ENCODE measurements at regions not wholly inside any gene's neighbourhood (a gene's known extent, or its start where the extent isn't known, plus 50 kb on each side); places are given as distances from the start of the nearest gene placed in this dataset.
"Not testable (repeated sequence)": the region's sequence is repeated elsewhere in the genome, so short reads cannot be mapped to it uniquely, and the experiment has no call there.

DNA sequence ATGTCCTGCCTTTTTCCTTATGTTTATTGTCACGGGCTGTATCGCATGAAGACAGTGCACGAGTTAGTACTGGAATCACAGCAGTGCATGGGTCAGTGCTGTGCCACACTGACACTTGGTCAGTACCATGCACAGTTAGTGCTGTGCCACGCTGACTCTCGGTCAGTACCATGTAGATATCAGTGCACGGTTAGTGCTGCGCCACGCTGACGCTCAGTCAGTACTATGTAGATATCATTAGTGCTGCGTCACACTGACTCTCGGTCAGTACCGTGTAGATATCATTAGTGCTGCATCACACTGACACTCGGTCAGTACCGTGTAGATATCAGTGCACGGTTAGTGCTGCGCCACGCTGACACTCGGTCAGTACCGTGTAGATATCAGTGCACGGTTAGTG is 104.1 kb downstream of the NPIPB11 start:
- H3K79me2 ChIP-seq (ENCODE audit: insufficient read depth, low read length); H3K4me3 ChIP-seq (replicated peaks in 1 of 3; ENCODE audit: insufficient read depth in 1 of 3, low read depth in 2 of 3, low read length in 3 of 3); BruUV-seq (replicated peaks); FAIRE-seq; ATAC-seq; DNase-seq (ENCODE audit: low spot score); CTCF ChIA-PET (ENCODE audit: low intra/inter-chr PET ratio, low total read pairs); H3K27me3 ChIP-seq (ENCODE audit: control insufficient read depth in 1 of 2, insufficient read depth in 2 of 2, low read length in 2 of 2); H3K9me3 ChIP-seq (ENCODE audit: low read length); H2AFZ ChIP-seq (ENCODE audit: low read length); H3K36me3 ChIP-seq (replicated peaks in 1 of 2; ENCODE audit: control insufficient read depth in 1 of 2, insufficient read depth in 2 of 2, low read length in 2 of 2); H3K27ac ChIP-seq (ENCODE audit: extremely low read length, insufficient read depth, low read length); POLR2A ChIA-PET; H4K20me1 ChIP-seq (ENCODE audit: insufficient read depth, low read length); H3K4me2 ChIP-seq (ENCODE audit: low read depth, low read length); in situ Hi-C loops (cut with HindIII; ENCODE audit: extremely low pct_ligation_motif_present, low pct_unique_long_range_greater_than_20kb); H3K9ac ChIP-seq (ENCODE audit: insufficient read depth, low read depth, low read length); intact Hi-C loops (cut with micrococcal nuclease; ENCODE audit: unreplicated experiment): not testable (repeated sequence)
- 93% methylated on average over 20 of the region's 20 CpGs for WGBS (ENCODE audit: low lambda C conversion rate)
- 0 out of 2 replicates have a peak, but pooled peaks have one; percentile 22 for TF ChIP-seq ZBTB38 (CRISPR knock-in tag; IDR thresholded peaks at IDR 0.05)
- peaks cover 54% of the 10 kb centered on the region for H3K4me1 ChIP-seq (ENCODE audit: insufficient read depth, low read length)

DNA sequence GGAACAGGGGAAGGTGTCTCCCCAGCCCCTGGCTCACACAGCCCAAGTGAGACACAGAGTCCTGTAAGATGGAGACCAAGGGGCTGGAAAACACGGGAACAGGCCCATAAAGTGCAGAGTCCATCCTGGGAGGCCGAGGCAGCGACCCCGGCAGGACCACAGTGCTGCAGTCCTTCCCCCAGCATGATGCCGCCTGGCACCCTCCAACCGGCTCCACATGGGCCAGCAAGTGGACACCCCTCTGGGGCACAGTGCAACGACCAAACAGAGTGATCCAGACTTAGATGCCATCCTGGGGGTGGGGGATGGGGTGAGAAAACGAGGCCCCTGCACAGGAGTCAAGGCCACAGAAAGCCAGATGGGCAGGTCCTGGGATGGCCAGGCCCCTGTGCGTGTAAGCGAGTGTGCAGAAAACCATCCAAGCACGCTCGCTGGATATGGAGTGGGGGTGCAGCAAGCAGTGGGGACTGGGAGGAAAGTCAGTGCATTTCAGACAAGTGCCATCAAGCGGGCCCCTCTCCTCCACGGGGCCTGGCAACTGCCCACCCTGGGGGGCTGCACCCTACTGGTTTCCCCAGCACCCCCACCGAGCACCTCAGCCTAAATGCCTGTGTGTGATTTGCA is 104.7 kb downstream of the NPIPB11 start:
- CTCF ChIA-PET (ENCODE audit: low intra/inter-chr PET ratio, low total read pairs); FAIRE-seq; H3K9ac ChIP-seq (ENCODE audit: insufficient read depth, low read depth, low read length); H4K20me1 ChIP-seq (ENCODE audit: insufficient read depth, low read length); H3K4me3 ChIP-seq (replicated peaks in 1 of 3; ENCODE audit: insufficient read depth in 1 of 3, low read depth in 2 of 3, low read length in 3 of 3); H3K79me2 ChIP-seq (ENCODE audit: insufficient read depth, low read length); in situ Hi-C loops (cut with HindIII; ENCODE audit: extremely low pct_ligation_motif_present, low pct_unique_long_range_greater_than_20kb); H2AFZ ChIP-seq (ENCODE audit: low read length); H3K9me3 ChIP-seq (ENCODE audit: low read length); H3K27me3 ChIP-seq (ENCODE audit: control insufficient read depth in 1 of 2, insufficient read depth in 2 of 2, low read length in 2 of 2); H3K36me3 ChIP-seq (replicated peaks in 1 of 2; ENCODE audit: control insufficient read depth in 1 of 2, insufficient read depth in 2 of 2, low read length in 2 of 2); intact Hi-C loops (cut with micrococcal nuclease; ENCODE audit: unreplicated experiment); DNase-seq (ENCODE audit: low spot score); H3K4me2 ChIP-seq (ENCODE audit: low read depth, low read length); ATAC-seq; POLR2A ChIA-PET; BruUV-seq (replicated peaks); H3K27ac ChIP-seq (ENCODE audit: extremely low read length, insufficient read depth, low read length): not testable (repeated sequence)
- peaks cover 54% of the 10 kb centered on the region for H3K4me1 ChIP-seq (ENCODE audit: insufficient read depth, low read length)
- 41% methylated on average over 15 of the region's 15 CpGs for WGBS (ENCODE audit: low lambda C conversion rate)
- TF ChIP-seq, protein P1, sequence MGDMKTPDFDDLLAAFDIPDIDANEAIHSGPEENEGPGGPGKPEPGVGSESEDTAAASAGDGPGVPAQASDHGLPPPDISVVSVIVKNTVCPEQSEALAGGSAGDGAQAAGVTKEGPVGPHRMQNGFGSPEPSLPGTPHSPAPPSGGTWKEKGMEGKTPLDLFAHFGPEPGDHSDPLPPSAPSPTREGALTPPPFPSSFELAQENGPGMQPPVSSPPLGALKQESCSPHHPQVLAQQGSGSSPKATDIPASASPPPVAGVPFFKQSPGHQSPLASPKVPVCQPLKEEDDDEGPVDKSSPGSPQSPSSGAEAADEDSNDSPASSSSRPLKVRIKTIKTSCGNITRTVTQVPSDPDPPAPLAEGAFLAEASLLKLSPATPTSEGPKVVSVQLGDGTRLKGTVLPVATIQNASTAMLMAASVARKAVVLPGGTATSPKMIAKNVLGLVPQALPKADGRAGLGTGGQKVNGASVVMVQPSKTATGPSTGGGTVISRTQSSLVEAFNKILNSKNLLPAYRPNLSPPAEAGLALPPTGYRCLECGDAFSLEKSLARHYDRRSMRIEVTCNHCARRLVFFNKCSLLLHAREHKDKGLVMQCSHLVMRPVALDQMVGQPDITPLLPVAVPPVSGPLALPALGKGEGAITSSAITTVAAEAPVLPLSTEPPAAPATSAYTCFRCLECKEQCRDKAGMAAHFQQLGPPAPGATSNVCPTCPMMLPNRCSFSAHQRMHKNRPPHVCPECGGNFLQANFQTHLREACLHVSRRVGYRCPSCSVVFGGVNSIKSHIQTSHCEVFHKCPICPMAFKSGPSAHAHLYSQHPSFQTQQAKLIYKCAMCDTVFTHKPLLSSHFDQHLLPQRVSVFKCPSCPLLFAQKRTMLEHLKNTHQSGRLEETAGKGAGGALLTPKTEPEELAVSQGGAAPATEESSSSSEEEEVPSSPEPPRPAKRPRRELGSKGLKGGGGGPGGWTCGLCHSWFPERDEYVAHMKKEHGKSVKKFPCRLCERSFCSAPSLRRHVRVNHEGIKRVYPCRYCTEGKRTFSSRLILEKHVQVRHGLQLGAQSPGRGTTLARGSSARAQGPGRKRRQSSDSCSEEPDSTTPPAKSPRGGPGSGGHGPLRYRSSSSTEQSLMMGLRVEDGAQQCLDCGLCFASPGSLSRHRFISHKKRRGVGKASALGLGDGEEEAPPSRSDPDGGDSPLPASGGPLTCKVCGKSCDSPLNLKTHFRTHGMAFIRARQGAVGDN (CRISPR knock-in tag; IDR thresholded peaks at IDR 0.05) = peak; percentile 28

All from HepG2 (cell line).